Forelimb muscle (tissue), 1 donor: ENCODE measurements at regions not wholly inside any gene's neighbourhood (a gene's known extent, or its start where the extent isn't known, plus 50 kb on each side); places are given as distances from the start of the nearest gene placed in this dataset.

ENCODE experiments used
- DNase-seq: peaks from one replicate; pipeline ENCODE4 v3.0.0-alpha.2; 2013; ENCODE audit warnings: low read depth

GRCh38 chr10:52688899-52689298 is 83.7 kb downstream of the MBL2 start:
- DNase-seq = no peak

- DNase-seq = no peak
Measured at GRCh38 chr10:52696232-52696631, 76.4 kb downstream of the MBL2 start.

DNA sequence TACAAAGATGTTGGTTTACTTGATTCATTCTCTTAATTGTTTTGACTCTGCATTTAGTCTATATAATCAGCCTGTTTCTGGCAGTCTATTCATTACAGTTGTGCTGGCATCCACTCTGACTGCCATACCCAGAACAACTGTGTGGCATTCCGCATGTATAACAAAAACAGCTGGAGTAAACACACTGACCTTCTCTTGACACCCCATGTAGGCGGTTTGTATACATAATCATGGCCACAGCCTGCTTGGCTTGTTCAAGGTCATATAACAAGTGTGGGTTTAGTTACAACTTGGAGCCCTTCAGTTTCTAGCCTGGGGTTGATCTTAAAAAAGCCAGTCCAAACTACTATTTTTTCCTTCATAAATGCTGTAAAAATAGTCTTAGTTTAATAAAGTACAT is 70.9 kb downstream of the MBL2 start:
- DNase-seq = no peak

DNA sequence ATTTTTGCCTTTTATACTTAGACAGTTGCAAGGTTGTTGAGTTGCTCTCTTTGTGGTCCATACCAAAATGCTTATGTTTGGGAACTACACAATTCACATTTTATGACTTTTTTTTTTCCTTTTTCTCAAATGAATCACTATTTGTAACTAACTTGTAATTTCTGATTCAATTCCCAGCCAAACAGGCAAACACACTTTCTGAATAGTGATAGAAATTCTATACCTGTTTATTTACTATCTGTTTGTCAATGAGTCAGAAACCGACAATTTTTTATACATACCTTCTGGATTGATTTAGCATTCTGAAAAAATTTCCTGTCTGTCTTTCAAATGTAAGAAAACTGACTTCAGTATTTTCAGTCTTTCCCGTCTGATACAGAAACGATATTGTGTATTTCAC is 69.1 kb downstream of the MBL2 start:
- no peak for DNase-seq

DNA sequence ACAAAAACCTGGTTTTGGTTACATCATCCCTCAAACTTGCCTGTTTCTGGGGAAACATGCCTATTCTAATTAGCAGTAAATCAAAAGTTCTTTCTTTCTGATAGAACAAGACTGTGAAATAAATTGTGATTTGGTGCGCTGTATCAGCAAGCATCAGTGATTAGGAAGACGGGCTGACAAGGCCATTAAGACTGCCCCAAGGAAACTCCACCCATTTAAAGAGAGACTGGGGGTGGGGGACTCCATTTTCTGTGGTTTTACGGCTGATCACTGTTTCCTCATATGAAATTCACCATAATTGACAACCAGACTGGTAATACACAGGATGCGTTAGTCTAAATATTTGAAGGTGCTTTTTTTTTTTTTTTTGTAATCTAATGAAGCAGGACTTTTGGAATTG is 68.7 kb downstream of the MBL2 start:
- DNase-seq = no peak

DNA sequence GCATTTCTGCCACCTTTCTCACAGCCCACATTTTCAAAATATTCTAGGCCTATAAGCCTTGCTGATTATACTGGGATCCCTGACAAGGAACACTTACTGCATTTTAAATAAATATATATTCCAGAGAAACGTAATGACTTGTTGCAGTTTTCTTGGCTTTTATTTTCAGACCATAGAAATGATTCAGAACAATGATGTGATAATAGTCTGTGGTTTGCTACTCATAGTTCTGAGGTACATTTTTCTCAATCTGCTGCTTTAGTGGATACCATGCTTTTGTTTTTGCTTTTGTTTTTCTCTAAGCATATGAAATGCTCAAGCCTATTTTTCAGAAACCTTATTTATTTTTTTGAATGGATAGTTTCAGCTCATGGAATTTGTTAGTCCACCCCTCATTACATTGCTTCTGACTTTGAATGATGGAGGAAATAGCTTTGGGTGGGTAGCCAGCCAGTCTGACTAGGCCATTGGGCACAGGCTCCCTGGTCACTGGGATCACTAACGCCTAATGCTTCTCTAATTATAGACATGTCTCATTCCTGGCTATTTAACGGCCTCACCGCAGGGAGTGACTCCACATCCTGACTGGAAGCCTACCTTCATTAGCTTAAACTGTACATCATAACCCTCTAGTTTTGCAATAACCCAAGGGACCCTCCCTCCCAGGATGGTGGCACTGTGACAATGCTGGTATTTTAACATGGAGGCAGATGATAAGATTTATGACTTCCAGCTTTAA is 66.1 kb downstream of the MBL2 start:
- no peak for DNase-seq
